HL-60 (cell line): ENCODE measurements at regions not wholly inside any gene's neighbourhood (a gene's known extent, or its start where the extent isn't known, plus 50 kb on each side); places are given as distances from the start of the nearest gene placed in this dataset.

Experiments
- POLR2AphosphoS5 ChIP-seq: IDR thresholded peaks from 2 replicates; pipeline ENCODE4 v1.6.1; 2012; ENCODE audit warnings: low read depth
- SPI1 ChIP-seq: IDR thresholded peaks from 2 replicates; pipeline ENCODE4 v1.6.1; 2012; ENCODE audit warnings: low read depth, mild to moderate bottlenecking, borderline replicate concordance
- TF ChIP-seq, protein P1 (sequence below): IDR thresholded peaks from one replicate; pipeline ENCODE4 v1.5.1; 2011; ENCODE audit warnings: low read length, control low read depth, inconsistent platforms; ENCODE audit not compliant: insufficient read depth
- TF ChIP-seq, protein P2 (sequence below): IDR thresholded peaks from 2 replicates; pipeline ENCODE4 v1.6.1; 2012; ENCODE audit warnings: low read depth; ENCODE audit not compliant: insufficient replicate concordance

DNA sequence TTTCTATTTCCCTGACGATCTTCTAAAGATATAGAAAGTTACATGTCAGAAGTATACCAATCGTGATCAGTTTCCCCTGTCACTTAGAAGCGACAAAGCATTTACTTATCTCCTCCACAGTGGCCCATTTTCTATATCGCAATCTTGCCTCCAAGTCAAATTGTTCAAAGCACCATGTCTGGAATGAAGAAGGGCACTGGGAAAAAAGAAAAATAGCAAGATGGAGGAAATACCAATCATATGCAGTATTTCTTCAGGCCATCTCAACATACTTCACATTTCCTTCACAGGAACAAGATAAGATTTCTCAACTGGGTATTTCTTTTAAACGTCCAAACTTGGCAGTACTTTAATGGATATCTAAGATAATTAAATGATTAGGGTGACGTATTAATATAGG is 63.3 kb upstream of the IL6 start:
- TF ChIP-seq, protein P1, sequence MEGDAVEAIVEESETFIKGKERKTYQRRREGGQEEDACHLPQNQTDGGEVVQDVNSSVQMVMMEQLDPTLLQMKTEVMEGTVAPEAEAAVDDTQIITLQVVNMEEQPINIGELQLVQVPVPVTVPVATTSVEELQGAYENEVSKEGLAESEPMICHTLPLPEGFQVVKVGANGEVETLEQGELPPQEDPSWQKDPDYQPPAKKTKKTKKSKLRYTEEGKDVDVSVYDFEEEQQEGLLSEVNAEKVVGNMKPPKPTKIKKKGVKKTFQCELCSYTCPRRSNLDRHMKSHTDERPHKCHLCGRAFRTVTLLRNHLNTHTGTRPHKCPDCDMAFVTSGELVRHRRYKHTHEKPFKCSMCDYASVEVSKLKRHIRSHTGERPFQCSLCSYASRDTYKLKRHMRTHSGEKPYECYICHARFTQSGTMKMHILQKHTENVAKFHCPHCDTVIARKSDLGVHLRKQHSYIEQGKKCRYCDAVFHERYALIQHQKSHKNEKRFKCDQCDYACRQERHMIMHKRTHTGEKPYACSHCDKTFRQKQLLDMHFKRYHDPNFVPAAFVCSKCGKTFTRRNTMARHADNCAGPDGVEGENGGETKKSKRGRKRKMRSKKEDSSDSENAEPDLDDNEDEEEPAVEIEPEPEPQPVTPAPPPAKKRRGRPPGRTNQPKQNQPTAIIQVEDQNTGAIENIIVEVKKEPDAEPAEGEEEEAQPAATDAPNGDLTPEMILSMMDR: no peak
- TF ChIP-seq SPI1 (no peak), POLR2AphosphoS5 (no peak)
- TF ChIP-seq, protein P2, sequence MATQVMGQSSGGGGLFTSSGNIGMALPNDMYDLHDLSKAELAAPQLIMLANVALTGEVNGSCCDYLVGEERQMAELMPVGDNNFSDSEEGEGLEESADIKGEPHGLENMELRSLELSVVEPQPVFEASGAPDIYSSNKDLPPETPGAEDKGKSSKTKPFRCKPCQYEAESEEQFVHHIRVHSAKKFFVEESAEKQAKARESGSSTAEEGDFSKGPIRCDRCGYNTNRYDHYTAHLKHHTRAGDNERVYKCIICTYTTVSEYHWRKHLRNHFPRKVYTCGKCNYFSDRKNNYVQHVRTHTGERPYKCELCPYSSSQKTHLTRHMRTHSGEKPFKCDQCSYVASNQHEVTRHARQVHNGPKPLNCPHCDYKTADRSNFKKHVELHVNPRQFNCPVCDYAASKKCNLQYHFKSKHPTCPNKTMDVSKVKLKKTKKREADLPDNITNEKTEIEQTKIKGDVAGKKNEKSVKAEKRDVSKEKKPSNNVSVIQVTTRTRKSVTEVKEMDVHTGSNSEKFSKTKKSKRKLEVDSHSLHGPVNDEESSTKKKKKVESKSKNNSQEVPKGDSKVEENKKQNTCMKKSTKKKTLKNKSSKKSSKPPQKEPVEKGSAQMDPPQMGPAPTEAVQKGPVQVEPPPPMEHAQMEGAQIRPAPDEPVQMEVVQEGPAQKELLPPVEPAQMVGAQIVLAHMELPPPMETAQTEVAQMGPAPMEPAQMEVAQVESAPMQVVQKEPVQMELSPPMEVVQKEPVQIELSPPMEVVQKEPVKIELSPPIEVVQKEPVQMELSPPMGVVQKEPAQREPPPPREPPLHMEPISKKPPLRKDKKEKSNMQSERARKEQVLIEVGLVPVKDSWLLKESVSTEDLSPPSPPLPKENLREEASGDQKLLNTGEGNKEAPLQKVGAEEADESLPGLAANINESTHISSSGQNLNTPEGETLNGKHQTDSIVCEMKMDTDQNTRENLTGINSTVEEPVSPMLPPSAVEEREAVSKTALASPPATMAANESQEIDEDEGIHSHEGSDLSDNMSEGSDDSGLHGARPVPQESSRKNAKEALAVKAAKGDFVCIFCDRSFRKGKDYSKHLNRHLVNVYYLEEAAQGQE: no peak
